ENCODE measurements at regions not wholly inside any gene's neighbourhood (a gene's known extent, or its start where the extent isn't known, plus 50 kb on each side); places are given as distances from the start of the nearest gene placed in this dataset.
"Not testable (repeated sequence)": the region's sequence is repeated elsewhere in the genome, so short reads cannot be mapped to it uniquely, and the experiment has no call there.

DNA sequence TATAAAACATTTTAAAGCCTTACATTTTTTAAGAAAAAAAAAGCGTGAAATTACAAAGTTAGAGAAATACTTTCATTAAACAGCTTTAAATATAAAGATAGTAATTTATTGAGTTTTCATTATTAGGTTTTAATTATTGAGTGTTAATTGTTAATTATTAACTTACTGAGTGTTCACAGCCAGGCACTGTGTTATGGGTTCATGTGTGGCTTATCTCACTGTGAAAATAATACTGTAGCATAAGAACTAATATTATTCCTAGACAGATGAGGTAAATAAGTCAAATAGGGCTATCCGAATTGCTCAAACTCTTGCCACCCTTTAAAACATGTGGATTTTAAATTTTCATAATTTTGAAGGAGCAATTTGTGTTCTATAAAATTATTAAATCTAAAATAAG is 956.1 kb upstream of the PCDH20 start:
- no peak overlapping the region for H3K27ac ChIP-seq
- no peak for DNase-seq (ENCODE audit: low read depth, low spot score)
- TF ChIP-seq FOXP2 (optimal IDR thresholded peaks at IDR 0.05; ENCODE audit: control extremely low read depth, extremely low read length, insufficient read depth) = no peak
- no peak for TF ChIP-seq POLR2AphosphoS5 (IDR thresholded peaks at IDR 0.05; ENCODE audit: borderline replicate concordance, low read depth, low read length)
- no peak for TF ChIP-seq EZH2 (IDR thresholded peaks at IDR 0.05)
- H3K36me3 ChIP-seq (ENCODE audit: insufficient read depth, low read length) = no peaks in the 10 kb centered on the region
- H3K4me3 ChIP-seq = no peak overlapping the region
- no peaks in the 10 kb centered on the region for H3K9me3 ChIP-seq (ENCODE audit: low read depth, low read length)
- no peak overlapping the region for H3K9ac ChIP-seq (ENCODE audit: insufficient read length)

DNA sequence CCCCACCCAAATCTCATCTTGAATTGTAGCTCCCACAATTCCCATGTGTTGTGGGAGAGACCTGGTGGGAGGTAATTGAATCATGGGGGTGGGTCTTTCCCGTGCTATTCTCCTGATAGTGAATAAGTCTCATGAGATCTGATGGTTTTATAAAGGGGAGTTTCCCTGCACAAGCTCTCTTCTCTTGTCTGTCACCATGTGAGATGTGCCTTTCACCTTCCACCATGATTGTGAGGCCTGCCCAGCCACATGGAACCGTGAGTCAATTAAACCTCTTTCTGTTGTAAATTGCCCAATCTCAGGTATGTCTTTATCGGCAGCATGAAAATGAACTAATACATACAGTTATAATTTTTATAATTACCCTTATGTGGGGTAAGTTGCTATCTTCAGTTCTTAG is 952.3 kb upstream of the PCDH20 start:
- H3K9me3 ChIP-seq (ENCODE audit: low read depth, low read length); H3K9ac ChIP-seq (ENCODE audit: insufficient read length); H3K27ac ChIP-seq; H3K36me3 ChIP-seq (ENCODE audit: insufficient read depth, low read length); DNase-seq (ENCODE audit: low read depth, low spot score); H3K4me3 ChIP-seq: not testable (repeated sequence)

DNA sequence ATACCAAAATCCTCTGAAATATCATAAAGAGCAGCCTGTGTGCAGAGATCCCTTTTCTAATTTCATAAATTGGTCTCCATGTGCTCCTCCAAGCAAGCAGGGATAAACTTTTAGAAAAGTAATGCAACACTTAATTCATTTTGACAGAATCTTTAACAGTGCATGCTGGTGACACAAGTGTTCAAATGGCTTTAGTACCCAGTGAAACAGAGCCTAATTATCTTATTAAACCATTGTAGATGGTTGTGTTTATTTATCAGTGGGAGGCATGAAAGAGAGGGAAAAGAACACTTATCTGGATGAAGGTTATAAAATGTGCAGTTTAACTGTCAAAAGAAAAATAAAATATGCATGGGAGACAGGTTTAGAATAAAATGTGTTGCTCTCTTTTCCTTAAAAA is 945.0 kb upstream of the PCDH20 start:
- Histone ChIP-seq H3K9ac (ENCODE audit: insufficient read length) (no peak overlapping the region), H3K36me3 (ENCODE audit: insufficient read depth, low read length) (no peaks in the 10 kb centered on the region), H3K9me3 (ENCODE audit: low read depth, low read length) (no peaks in the 10 kb centered on the region), H3K4me3 (no peak overlapping the region), H3K27ac (no peak overlapping the region)
- DNase-seq (ENCODE audit: low read depth, low spot score) = no peak
- no peak for TF ChIP-seq FOXP2 (optimal IDR thresholded peaks at IDR 0.05; ENCODE audit: control extremely low read depth, extremely low read length, insufficient read depth)
- TF ChIP-seq POLR2AphosphoS5 (IDR thresholded peaks at IDR 0.05; ENCODE audit: borderline replicate concordance, low read depth, low read length) = peak; percentile 29; the same call in 1 of the 2 replicates

DNA sequence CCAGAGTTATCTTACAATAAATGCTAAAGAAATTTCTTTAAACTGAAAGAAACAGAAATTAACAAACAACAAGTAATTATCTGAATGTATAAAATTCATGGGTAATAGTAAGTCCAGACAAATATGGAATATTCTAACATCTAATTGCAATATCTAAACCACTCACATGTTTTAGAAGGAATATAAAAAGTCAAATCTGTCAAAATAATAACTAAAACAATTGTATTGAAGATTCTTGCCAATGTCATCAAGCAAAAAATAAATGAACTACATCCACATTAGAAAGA is 942.9 kb upstream of the PCDH20 start:
- DNase-seq (ENCODE audit: low read depth, low spot score) = no peak
- TF ChIP-seq EZH2 (IDR thresholded peaks at IDR 0.05) (no peak), POLR2AphosphoS5 (IDR thresholded peaks at IDR 0.05; ENCODE audit: borderline replicate concordance, low read depth, low read length) (no peak), FOXP2 (optimal IDR thresholded peaks at IDR 0.05; ENCODE audit: control extremely low read depth, extremely low read length, insufficient read depth) (no peak)
- Histone ChIP-seq H3K27ac (no peak overlapping the region), H3K9me3 (ENCODE audit: low read depth, low read length) (no peaks in the 10 kb centered on the region; the same call in 1 of the 2 replicates), H3K36me3 (ENCODE audit: insufficient read depth, low read length) (no peaks in the 10 kb centered on the region), H3K4me3 (no peak overlapping the region), H3K9ac (ENCODE audit: insufficient read length) (no peak overlapping the region)

DNA sequence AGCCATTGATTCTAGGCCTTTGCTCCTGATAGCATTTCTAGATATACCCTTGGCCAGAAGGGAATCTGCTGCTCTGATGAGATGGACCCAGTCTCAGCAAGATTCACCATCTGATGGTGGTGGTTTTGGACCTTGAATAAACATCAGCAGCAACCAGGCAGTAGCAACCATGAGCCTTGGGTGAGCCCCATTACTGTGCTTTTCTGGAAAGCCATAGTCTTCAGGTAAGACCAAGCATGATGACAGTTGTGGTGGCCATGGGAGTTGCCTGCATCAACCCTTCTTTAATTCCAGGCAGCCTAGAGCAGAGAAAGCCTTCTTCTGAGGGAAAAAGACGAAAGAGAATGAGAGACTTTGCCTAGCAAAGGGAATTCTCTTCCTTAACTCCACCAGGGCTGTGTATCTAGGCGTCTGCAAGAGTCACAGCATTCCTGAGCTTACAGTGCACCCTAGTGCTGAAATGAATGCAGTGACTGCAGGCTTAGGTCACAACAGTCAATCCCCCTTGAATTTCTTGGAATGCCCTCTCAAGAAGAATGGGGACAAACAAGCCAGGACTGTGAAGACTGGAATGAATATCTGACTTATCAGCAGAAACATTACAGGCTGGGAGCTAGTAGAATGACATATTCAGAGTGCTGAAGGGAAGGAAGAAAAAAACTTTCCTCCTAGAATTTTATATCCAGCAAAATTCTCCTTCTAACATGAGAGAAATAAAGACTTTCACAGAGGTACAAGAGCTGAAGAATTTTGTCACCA is 942.4 kb upstream of the PCDH20 start:
- Histone ChIP-seq H3K9ac (ENCODE audit: insufficient read length) (no peak overlapping the region), H3K36me3 (ENCODE audit: insufficient read depth, low read length) (no peaks in the 10 kb centered on the region), H3K4me3 (no peak overlapping the region), H3K27ac (no peak overlapping the region), H3K9me3 (ENCODE audit: low read depth, low read length) (no peaks in the 10 kb centered on the region; the same call in 1 of the 2 replicates)
- DNase-seq (ENCODE audit: low read depth, low spot score) = no peak
- TF ChIP-seq EZH2 (IDR thresholded peaks at IDR 0.05) = no peak
- TF ChIP-seq FOXP2 (optimal IDR thresholded peaks at IDR 0.05; ENCODE audit: control extremely low read depth, extremely low read length, insufficient read depth) = no peak
- TF ChIP-seq POLR2AphosphoS5 (IDR thresholded peaks at IDR 0.05; ENCODE audit: borderline replicate concordance, low read depth, low read length) = no peak

DNA sequence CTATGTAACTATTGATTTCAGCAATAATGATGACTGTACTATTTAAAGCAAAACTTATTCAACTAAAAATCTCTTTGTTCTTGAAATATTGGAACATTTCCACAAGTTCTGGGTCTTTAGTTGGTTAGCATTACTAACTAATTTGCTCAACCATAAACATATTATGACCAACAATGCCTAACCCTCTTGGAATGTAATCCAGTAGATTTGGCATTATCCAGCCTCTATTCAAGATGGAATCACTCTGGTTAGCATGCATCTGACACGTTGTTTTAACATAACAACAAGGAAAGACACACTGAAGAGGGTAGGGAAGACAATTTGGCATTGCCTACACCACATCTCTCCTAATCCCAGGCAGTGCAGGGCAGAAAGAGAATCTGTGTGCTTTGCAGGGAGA is 941.3 kb upstream of the PCDH20 start:
- no peak overlapping the region for H3K4me3 ChIP-seq
- no peak overlapping the region for H3K9ac ChIP-seq (ENCODE audit: insufficient read length)
- H3K27ac ChIP-seq = no peak overlapping the region
- DNase-seq (ENCODE audit: low read depth, low spot score) = no peak
- TF ChIP-seq FOXP2 (optimal IDR thresholded peaks at IDR 0.05; ENCODE audit: control extremely low read depth, extremely low read length, insufficient read depth) = no peak
- no peak for TF ChIP-seq POLR2AphosphoS5 (IDR thresholded peaks at IDR 0.05; ENCODE audit: borderline replicate concordance, low read depth, low read length)
- no peak for TF ChIP-seq EZH2 (IDR thresholded peaks at IDR 0.05)
- H3K9me3 ChIP-seq (ENCODE audit: low read depth, low read length) = no peaks in the 10 kb centered on the region; the same call in 1 of the 2 replicates
- H3K36me3 ChIP-seq (ENCODE audit: insufficient read depth, low read length) = no peaks in the 10 kb centered on the region

DNA sequence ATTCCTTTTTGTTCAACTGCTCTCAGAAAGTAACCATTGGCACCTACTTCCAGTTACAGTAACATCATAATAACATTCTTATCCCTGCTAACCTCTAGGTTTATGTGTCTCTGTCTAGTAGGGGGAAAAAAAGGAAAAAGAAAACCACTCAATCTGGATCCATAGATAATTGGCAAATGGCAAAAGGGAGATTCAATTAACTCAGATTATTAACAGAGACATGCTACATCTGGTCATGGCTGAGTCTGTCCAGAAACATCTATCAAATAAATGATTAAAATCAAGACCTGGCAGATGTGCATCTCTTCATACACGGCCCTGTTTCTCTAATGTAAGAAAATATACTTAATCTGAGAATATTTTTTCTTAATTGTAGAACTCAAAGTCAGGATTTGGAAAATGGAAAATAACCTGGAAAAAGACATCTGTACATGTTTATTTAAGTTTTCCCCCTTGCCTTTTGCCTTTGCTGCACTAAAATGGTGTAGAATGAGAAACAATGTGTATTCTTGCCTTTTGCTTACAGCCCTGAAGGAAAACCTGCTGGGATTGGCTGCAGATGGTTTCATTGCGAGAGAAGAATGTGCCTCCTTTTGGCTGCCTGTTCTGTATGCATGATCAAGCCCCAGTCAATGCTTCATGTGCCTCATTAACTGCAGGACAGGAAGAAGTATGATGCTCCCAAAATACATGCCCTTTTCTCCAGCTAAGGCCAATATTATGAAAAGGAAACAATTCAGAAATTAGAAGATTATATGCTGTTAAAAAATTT is 921.6 kb upstream of the PCDH20 start:
- Histone ChIP-seq H3K36me3 (ENCODE audit: insufficient read depth, low read length) (no peaks in the 10 kb centered on the region), H3K9ac (ENCODE audit: insufficient read length) (no peak overlapping the region), H3K9me3 (ENCODE audit: low read depth, low read length) (no peaks in the 10 kb centered on the region), H3K27ac (no peak overlapping the region), H3K4me3 (no peak overlapping the region)
- no peak for TF ChIP-seq FOXP2 (optimal IDR thresholded peaks at IDR 0.05; ENCODE audit: control extremely low read depth, extremely low read length, insufficient read depth)
- no peak for TF ChIP-seq POLR2AphosphoS5 (IDR thresholded peaks at IDR 0.05; ENCODE audit: borderline replicate concordance, low read depth, low read length)
- no peak for TF ChIP-seq EZH2 (IDR thresholded peaks at IDR 0.05)
- no peak for DNase-seq (ENCODE audit: low read depth, low spot score)

DNA sequence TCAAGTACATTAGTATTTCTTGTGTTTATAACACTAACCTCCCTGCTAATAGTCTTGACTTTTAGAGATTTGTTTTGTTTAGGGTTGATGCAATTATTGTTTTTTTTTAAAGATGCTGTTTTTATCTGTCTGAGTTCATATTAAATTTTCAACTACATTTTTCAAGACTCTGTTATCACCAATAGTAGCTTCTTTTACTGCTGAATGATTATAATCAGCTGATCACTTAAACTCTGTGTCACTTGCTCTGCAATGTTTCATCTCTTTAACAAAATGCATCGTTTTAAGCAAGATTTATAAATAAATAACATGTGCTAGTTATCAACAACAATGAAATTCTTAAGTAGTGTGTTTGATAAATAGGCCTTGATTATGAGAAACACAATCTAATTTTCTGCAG is 920.9 kb upstream of the PCDH20 start:
- Histone ChIP-seq H3K9ac (ENCODE audit: insufficient read length) (no peak overlapping the region), H3K9me3 (ENCODE audit: low read depth, low read length) (no peaks in the 10 kb centered on the region), H3K27ac (no peak overlapping the region), H3K36me3 (ENCODE audit: insufficient read depth, low read length) (no peaks in the 10 kb centered on the region), H3K4me3 (no peak overlapping the region)
- TF ChIP-seq FOXP2 (optimal IDR thresholded peaks at IDR 0.05; ENCODE audit: control extremely low read depth, extremely low read length, insufficient read depth) (no peak), EZH2 (IDR thresholded peaks at IDR 0.05) (no peak), POLR2AphosphoS5 (IDR thresholded peaks at IDR 0.05; ENCODE audit: borderline replicate concordance, low read depth, low read length) (no peak)
- DNase-seq (ENCODE audit: low read depth, low spot score) = no peak
